ENCODE measurements at regions not wholly inside any gene's neighbourhood (a gene's known extent, or its start where the extent isn't known, plus 50 kb on each side); places are given as distances from the start of the nearest gene placed in this dataset.

DNA sequence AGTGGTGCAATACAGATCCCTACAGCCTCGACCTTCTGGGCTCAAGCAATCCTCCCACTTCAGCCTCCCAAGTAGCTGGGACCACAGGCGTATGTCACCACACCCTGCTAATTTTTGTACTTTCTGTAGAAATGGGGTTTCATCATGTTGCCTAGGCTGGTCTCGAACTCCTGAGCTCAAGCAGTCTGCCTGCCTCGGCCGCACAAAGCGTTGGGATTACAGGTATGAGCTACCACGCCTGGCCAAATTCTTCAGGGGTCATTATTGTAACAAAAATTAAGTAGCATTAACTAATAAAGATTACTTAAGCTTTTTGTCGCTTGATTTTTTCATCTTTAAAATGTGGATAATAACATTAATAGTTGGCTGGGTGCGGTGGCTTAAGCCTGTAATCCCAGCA is 195.3 kb upstream of the IER5L start:
- TF ChIP-seq EZH2phosphoT487 (IDR thresholded peaks at IDR 0.05; ENCODE audit: borderline replicate concordance, low read length) (no peak), EZH2 (IDR thresholded peaks at IDR 0.05; ENCODE audit: low read length, unreplicated experiment) (no peak), CTCF (conservative IDR thresholded peaks at IDR 0.05; ENCODE audit: low read depth, low read length) (no peak)

Data from PC-3 (cell line).